Brain microvascular endothelial cell (primary cell): ENCODE measurements at regions not wholly inside any gene's neighbourhood (a gene's known extent, or its start where the extent isn't known, plus 50 kb on each side); places are given as distances from the start of the nearest gene placed in this dataset.

Source experiments
- DNase-seq: peaks from one replicate; pipeline ENCODE4 v3.0.0-alpha.2; 2020
- H3K27ac ChIP-seq: fragments of 250-450 bp; sonication (Bioruptor Pico); 2 replicates; pipeline ENCODE4 v1.5.1; 2020; ENCODE audit warnings: mild to moderate bottlenecking, moderate library complexity
- H3K27me3 ChIP-seq: fragments of 250-450 bp; sonication (Bioruptor Pico); replicated peaks from 2 replicates; pipeline ENCODE4 v1.5.1; 2020; ENCODE audit warnings: mild to moderate bottlenecking
- H3K36me3 ChIP-seq: fragments of 250-450 bp; sonication (Bioruptor Pico); replicated peaks from 2 replicates; pipeline ENCODE4 v1.5.1; 2020; ENCODE audit warnings: mild to moderate bottlenecking
- H3K4me3 ChIP-seq: 2 replicates; pipeline ENCODE4 v1.5.1; 2011; ENCODE audit warnings: low read depth, mild to moderate bottlenecking, control low read depth, low read length, moderate library complexity
- in situ Hi-C: cut with HindIII; loops from 2 replicates; pipeline ENCODE4 v1.10.0; 2017; ENCODE audit warnings: low sequenced_read_pairs, low pct_ligation_motif_present
- TF ChIP-seq, protein P1 (sequence below): IDR thresholded peaks from 2 replicates; pipeline ENCODE4 v1.5.1; 2011; ENCODE audit warnings: low read depth, mild to moderate bottlenecking, moderate library complexity, low read length, control low read depth, inconsistent platforms; ENCODE audit errors: missing control alignments

DNA sequence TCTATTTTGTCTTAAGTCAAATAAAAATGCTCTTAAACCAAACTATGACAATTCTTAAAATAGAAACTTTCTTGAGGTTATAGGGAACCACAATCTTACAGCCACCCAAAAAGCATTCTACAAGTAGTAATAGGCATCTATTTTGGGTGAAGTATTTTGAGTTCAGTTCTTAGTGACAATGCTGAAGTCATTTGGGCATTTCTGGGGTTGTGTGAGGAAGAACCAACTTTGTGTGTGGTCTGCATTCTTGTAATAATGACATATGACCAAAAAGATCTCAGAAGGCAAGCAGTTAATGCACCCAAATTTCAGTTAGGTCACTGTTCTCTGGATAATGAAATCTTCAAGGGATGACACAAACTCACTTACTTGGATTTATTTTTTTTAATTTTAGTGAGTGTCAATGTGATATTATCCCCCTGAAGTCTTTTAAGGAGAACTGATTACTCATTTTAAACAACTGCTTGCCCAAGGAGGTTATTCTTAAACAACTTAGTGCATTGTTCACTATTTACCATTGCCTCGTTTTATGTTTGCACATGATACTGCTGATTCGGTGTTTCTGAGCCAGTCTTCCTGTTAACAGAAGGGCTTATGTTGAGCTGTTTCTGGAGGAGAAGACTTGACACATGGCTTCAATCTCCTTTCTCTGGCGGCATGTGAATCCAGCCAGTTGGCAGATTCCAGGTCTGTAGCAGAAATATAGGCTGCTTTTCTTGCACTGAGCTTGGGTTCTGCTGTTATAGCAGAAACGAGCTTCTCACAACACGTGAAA, 618.9 kb downstream of the BCKDHB start:
- no peak overlapping the region for H3K4me3 ChIP-seq
- no peaks in the 10 kb centered on the region for H3K36me3 ChIP-seq
- H3K27me3 ChIP-seq = no peaks in the 10 kb centered on the region
- no peak overlapping the region for H3K27ac ChIP-seq
- in situ Hi-C loops = no loop called here
- no peak for DNase-seq
- TF ChIP-seq, protein P1, sequence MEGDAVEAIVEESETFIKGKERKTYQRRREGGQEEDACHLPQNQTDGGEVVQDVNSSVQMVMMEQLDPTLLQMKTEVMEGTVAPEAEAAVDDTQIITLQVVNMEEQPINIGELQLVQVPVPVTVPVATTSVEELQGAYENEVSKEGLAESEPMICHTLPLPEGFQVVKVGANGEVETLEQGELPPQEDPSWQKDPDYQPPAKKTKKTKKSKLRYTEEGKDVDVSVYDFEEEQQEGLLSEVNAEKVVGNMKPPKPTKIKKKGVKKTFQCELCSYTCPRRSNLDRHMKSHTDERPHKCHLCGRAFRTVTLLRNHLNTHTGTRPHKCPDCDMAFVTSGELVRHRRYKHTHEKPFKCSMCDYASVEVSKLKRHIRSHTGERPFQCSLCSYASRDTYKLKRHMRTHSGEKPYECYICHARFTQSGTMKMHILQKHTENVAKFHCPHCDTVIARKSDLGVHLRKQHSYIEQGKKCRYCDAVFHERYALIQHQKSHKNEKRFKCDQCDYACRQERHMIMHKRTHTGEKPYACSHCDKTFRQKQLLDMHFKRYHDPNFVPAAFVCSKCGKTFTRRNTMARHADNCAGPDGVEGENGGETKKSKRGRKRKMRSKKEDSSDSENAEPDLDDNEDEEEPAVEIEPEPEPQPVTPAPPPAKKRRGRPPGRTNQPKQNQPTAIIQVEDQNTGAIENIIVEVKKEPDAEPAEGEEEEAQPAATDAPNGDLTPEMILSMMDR = no peak

DNA sequence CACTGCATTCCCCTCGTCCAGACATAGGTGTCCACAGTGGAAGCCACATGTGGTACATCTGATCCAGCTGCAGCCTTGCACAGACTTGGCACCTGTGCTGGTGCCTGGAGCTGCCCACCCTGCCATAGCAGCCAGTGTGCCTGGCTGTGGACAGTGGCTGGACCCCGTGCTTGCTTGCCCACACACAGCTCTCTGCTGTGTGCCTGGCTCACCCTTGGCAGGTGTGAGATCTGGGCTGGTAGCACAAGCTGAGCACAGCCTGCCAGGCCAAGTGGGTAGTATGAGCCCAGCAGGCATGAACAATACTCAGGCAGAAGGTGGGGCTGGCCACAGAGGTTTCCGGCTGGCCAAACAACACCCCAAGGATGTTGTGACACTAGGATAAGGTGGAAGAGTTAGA, 614.4 kb downstream of the BCKDHB start:
- no peak overlapping the region for H3K27ac ChIP-seq
- H3K27me3 ChIP-seq = no peaks in the 10 kb centered on the region
- in situ Hi-C loops = no loop called here
- H3K4me3 ChIP-seq = no peak overlapping the region
- TF ChIP-seq, protein P1 = no peak
- no peak for DNase-seq
- H3K36me3 ChIP-seq = no peaks in the 10 kb centered on the region

DNA sequence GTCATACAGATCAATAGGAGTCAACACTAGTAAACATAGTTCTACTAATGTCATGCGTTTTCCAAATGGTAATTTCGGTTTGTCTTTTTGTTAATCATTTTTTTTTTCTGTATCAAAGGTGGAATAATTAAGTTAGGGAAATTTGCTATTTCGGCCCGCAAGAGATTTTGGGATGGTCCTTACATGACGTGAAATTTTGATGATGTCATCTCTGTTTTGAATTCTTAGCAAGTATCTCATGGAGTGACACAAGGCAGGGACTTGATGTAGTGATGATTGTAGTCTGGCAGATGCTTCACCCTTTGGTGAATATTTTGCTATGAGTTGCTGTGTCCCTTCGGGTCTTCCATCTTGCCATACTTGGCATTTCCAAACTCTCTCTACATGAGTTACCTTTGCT, 608.0 kb downstream of the BCKDHB start:
- Histone ChIP-seq H3K36me3 (no peaks in the 10 kb centered on the region), H3K27ac (no peak overlapping the region), H3K4me3 (no peak overlapping the region), H3K27me3 (no peaks in the 10 kb centered on the region)
- in situ Hi-C loops = no loop called here
- no peak for DNase-seq
- TF ChIP-seq, protein P1 = no peak

DNA sequence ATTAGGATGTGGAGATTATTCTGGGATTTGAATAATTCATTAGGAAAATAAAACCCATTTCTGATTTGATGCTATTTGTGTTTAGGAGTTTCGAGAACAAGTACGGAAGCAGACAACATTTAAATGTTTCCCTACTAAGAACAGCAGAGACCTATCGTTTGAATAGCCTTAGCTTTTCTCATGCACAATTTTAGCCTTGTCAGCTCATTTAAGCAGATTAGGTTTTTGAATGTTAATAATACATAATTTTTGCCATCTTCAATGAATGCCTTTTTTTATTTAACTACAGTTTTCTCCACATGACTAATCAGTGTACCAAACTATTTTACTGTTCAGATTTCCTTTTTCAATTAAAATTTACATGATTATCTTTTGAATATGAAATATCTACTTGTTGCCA, 592.0 kb downstream of the BCKDHB start:
- Histone ChIP-seq H3K36me3 (no peaks in the 10 kb centered on the region), H3K27me3 (no peaks in the 10 kb centered on the region), H3K27ac (no peak overlapping the region), H3K4me3 (no peak overlapping the region)
- in situ Hi-C loops = no loop called here
- TF ChIP-seq, protein P1 = no peak
- no peak for DNase-seq

DNA sequence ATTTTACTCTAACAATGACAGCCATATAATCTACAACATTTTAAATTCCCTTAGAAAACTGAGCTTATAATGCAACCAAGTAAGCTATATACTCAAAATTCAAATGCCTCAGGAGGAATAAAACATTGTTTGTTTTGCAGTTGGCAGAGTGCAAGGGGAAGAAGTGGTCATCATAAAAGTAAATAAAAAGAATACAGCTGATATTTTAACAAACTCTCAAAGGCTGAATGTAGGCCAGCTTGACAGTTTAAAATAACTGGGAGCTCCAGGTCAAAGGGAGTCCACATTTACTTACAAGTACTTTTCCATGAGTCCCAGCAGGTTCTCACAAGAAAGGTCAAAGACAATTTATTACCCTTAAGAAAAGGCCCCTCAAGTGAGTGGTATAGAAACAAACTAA, 589.8 kb downstream of the BCKDHB start:
- no peaks in the 10 kb centered on the region for H3K36me3 ChIP-seq
- no peak for DNase-seq
- TF ChIP-seq, protein P1 = no peak
- no peak overlapping the region for H3K4me3 ChIP-seq
- H3K27ac ChIP-seq = no peak overlapping the region
- in situ Hi-C loops = no loop called here
- H3K27me3 ChIP-seq = no peaks in the 10 kb centered on the region
